K562 (cell line): ENCODE measurements at regions not wholly inside any gene's neighbourhood (a gene's known extent, or its start where the extent isn't known, plus 50 kb on each side); places are given as distances from the start of the nearest gene placed in this dataset.

ENCODE experiments used
- CHD1 ChIP-seq: fragments of 200-600 bp; sonication (generic); IDR thresholded peaks from one replicate; pipeline ENCODE4 v1.6.1; 2012; ENCODE audit warnings: mild to moderate bottlenecking, moderate library complexity, low read length, inconsistent platforms
- GABPA ChIP-seq: fragments of 200-800 bp; sonication (Bioruptor generic); conservative IDR thresholded peaks from 2 replicates; pipeline ENCODE4 v1.6.1; 2016; ENCODE audit warnings: low read depth, missing genetic modification characterization, missing compliant biosample characterization
- HDGF ChIP-seq: fragments of 450-650 bp; IDR thresholded peaks from 2 replicates; pipeline ENCODE4 v1.6.1; 2016
- POLR2A ChIP-seq: fragments of 450-650 bp; conservative IDR thresholded peaks from 2 replicates; pipeline ENCODE4 v1.6.1; 2016
- TF ChIP-seq, protein P1 (sequence below): fragments of 250-450 bp; sonication (Bioruptor Pico); IDR thresholded peaks from 2 replicates; pipeline ENCODE4 v1.5.0; 2021
- TF ChIP-seq, protein P2 (sequence below), 3 experiments: IDR thresholded peaks in 2 of 3; conservative IDR thresholded peaks in 1 of 3; 2 replicates each; pipeline ENCODE4 v1.5.1; 2011 to 2012; ENCODE audit warnings: low read length in 3 of 3, mild to moderate bottlenecking in 3 of 3, control low read depth in 2 of 3, improper control_type of control experiment in 1 of 3, inconsistent platforms in 1 of 3, low read depth in 1 of 3, mixed read lengths in 1 of 3, moderate library complexity in 1 of 3; ENCODE audit not compliant: insufficient read depth in 2 of 3

DNA sequence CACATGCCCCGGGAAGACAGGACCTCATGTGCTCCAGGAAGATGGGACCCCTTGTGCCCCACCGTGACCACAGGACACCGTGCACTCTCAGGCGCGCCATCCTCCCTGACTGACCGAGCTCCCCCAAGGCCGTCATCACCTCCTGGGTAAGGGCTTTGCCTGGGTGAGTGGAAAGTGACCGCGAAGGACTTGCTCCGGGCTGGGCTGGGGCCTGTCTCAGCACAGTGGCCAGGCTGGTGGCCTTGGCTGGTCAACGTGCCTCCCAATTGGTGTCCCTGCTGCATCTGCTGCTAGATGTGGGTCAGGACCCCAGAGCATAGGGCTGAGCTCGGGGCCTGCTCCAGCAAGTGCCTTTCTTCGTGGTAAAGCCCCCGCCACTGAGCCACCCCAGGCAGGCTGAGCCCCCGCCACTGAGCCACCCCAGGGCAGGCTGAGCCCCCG lies 69.7 kb upstream of the CTDP1 start:
- TF ChIP-seq POLR2A: no peak
- TF ChIP-seq, protein P1, sequence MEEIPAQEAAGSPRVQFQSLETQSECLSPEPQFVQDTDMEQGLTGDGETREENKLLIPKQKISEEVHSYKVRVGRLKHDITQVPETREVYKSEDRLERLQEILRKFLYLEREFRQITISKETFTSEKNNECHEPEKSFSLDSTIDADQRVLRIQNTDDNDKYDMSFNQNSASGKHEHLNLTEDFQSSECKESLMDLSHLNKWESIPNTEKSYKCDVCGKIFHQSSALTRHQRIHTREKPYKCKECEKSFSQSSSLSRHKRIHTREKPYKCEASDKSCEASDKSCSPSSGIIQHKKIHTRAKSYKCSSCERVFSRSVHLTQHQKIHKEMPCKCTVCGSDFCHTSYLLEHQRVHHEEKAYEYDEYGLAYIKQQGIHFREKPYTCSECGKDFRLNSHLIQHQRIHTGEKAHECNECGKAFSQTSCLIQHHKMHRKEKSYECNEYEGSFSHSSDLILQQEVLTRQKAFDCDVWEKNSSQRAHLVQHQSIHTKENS (CRISPR knock-in tag): no peak
- no peak for TF ChIP-seq CHD1
- no peak for TF ChIP-seq HDGF
- TF ChIP-seq, protein P2, sequence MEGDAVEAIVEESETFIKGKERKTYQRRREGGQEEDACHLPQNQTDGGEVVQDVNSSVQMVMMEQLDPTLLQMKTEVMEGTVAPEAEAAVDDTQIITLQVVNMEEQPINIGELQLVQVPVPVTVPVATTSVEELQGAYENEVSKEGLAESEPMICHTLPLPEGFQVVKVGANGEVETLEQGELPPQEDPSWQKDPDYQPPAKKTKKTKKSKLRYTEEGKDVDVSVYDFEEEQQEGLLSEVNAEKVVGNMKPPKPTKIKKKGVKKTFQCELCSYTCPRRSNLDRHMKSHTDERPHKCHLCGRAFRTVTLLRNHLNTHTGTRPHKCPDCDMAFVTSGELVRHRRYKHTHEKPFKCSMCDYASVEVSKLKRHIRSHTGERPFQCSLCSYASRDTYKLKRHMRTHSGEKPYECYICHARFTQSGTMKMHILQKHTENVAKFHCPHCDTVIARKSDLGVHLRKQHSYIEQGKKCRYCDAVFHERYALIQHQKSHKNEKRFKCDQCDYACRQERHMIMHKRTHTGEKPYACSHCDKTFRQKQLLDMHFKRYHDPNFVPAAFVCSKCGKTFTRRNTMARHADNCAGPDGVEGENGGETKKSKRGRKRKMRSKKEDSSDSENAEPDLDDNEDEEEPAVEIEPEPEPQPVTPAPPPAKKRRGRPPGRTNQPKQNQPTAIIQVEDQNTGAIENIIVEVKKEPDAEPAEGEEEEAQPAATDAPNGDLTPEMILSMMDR (IDR thresholded peaks at IDR 0.05 in 2 of 3, conservative IDR thresholded peaks at IDR 0.05 in 1 of 3; ENCODE audit: insufficient read depth in 2 of 3, low read depth in 1 of 3, low read length in 3 of 3): no peak
- TF ChIP-seq GABPA (tag): no peak
